ENCODE measurements at regions not wholly inside any gene's neighbourhood (a gene's known extent, or its start where the extent isn't known, plus 50 kb on each side); places are given as distances from the start of the nearest gene placed in this dataset.

- H3K36me3 Mint-ChIP-seq (ENCODE audit: low read depth): no peaks in the 10 kb centered on the region
- peaks cover 10% of the 10 kb centered on the region for H3K9me3 Mint-ChIP-seq
- no peak for TF ChIP-seq CTCF (IDR thresholded peaks at IDR 0.05)
- peaks cover 3% of the 10 kb centered on the region for H3K27me3 Mint-ChIP-seq
- DNase-seq: no peak
- H3K27ac Mint-ChIP-seq: no peak overlapping the region
- H3K4me3 Mint-ChIP-seq: no peak overlapping the region
- POLR2A ChIA-PET: no interaction called here
- H3K4me1 Mint-ChIP-seq (ENCODE audit: low read depth): no peaks in the 10 kb centered on the region
- intact Hi-C loops (cut with micrococcal nuclease): no loop called here
- no peak for ATAC-seq
- CTCF ChIA-PET: no interaction called here
Measured at GRCh38 chr12:115095073-115095748, 411.2 kb upstream of the TBX3 start.

DNA sequence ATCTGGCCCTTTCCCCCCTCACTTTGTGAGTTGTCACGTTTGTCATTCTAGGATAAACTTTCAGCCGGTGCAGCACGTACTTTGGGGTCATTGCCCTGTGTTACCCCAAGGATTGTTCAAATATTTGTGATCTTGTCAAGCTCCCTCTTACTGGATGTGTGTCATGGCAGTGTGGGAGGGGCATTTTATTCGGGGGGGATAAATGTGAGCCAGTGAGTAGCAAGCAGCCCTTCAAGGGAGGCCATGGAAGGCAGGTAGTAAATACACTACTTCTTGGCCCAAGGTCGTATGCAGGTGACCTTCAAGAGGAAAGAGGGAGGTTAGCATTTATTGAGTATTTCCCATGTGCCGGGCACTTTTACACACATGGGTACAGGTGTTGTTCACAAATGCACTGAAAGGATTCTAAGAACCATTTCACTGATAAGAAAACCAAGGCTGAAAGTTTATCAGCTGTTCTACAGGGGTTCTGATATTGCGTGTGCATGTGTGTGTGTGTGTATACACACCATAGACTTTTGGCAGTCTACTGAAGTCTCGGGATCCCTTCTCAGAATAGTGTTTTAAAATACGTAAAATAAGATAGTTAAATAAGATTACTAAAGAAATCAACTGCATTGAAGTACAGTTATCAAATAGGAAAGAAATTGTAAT, 410.3 kb upstream of the TBX3 start:
- no peaks in the 10 kb centered on the region for H3K4me1 Mint-ChIP-seq (ENCODE audit: low read depth)
- H3K4me3 Mint-ChIP-seq: no peak overlapping the region
- no peaks in the 10 kb centered on the region for H3K36me3 Mint-ChIP-seq (ENCODE audit: low read depth)
- DNase-seq (no peak), ATAC-seq (no peak)
- peaks cover 8% of the 10 kb centered on the region for H3K9me3 Mint-ChIP-seq
- intact Hi-C loops (cut with micrococcal nuclease): no loop called here
- H3K27me3 Mint-ChIP-seq: peaks cover 3% of the 10 kb centered on the region
- no peak for TF ChIP-seq CTCF (IDR thresholded peaks at IDR 0.05)
- CTCF ChIA-PET: no interaction called here
- POLR2A ChIA-PET: no interaction called here
- H3K27ac Mint-ChIP-seq: no peak overlapping the region

DNA sequence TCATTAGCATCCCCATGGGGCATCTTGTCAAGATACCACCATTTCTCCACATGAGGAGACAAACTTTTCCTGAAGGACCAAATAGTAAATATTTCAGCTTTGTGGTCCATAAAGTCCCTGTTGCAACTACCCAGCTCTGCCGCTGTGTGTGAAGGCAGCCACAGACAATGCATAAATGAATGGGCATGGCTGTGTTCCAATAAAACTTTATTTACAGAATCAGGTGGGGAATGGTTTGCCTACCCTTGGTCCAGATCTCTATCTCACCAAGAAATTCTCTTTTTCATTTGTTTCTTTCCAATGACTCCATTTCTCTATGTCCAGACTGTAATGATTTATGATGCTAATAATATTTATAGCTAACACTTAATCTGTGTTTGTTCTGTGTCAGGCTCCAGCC, 409.3 kb upstream of the TBX3 start:
- ChIA-PET POLR2A (no interaction called here), CTCF (no interaction called here)
- Mint-ChIP-seq H3K4me3 (no peak overlapping the region), H3K36me3 (ENCODE audit: low read depth) (no peaks in the 10 kb centered on the region), H3K27me3 (peaks cover 3% of the 10 kb centered on the region), H3K4me1 (ENCODE audit: low read depth) (no peaks in the 10 kb centered on the region), H3K27ac (no peak overlapping the region), H3K9me3 (peaks cover 8% of the 10 kb centered on the region)
- no peak for ATAC-seq
- no peak for TF ChIP-seq CTCF (IDR thresholded peaks at IDR 0.05)
- intact Hi-C loops (cut with micrococcal nuclease): no loop called here
- no peak for DNase-seq

- no peak overlapping the region for H3K4me3 Mint-ChIP-seq
- H3K36me3 Mint-ChIP-seq (ENCODE audit: low read depth): no peaks in the 10 kb centered on the region
- peaks cover 11% of the 10 kb centered on the region for H3K9me3 Mint-ChIP-seq
- no peak for DNase-seq
- H3K27ac Mint-ChIP-seq: no peak overlapping the region
- ChIA-PET CTCF (no interaction called here), POLR2A (no interaction called here)
- ATAC-seq: no peak
- H3K27me3 Mint-ChIP-seq: peaks cover 3% of the 10 kb centered on the region
- H3K4me1 Mint-ChIP-seq (ENCODE audit: low read depth): no peaks in the 10 kb centered on the region
- intact Hi-C loops (cut with micrococcal nuclease): no loop called here
- TF ChIP-seq CTCF (IDR thresholded peaks at IDR 0.05): no peak
Measured at GRCh38 chr12:115090783-115091182, 406.8 kb upstream of the TBX3 start.

DNA sequence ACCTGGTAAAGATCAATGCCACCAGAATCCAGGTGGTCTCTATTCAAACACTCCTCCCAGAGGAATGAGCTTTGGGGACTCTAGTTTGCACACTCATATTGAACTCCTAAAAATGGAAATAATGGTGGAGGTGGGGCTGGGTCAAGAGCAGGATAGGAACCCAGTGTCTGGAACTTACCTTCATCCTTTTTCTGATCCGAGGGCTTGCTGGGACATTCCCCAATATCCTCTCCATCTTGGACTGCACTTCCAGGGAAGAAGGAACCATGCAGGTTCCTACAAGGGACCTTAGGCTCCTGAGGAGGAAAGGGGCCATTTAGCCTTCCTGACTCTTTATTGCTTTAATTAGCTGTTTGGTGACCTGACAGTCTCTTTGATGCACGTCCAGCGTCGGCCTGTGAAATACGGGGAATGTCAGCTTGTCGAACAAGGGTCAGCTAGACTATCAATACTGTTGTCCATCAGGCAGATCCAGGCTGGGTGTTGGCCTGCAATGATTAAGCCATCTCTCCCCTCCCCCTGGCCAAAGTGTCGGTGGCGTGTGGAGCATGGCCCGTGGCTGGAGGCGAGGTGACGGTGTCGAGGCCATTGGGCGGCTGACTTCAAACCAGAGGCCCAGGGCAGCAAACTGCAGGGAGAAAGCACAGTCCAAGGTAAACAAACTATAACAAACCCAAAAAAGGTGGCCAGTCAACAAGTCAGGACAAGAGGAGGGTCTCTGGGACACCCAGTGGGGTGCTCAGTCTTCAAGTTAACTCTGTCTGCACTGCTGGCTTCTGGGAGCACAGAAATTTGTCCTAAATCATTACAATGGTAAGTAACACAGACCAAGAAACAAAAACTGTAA, 405.2 kb upstream of the TBX3 start:
- ChIA-PET POLR2A (no interaction called here), CTCF (no interaction called here)
- Mint-ChIP-seq H3K4me3 (no peak overlapping the region), H3K4me1 (ENCODE audit: low read depth) (no peaks in the 10 kb centered on the region), H3K27me3 (peaks cover 3% of the 10 kb centered on the region), H3K27ac (no peak overlapping the region), H3K9me3 (peaks cover 11% of the 10 kb centered on the region), H3K36me3 (ENCODE audit: low read depth) (no peaks in the 10 kb centered on the region)
- intact Hi-C loops (cut with micrococcal nuclease): no loop called here
- no peak for TF ChIP-seq CTCF (IDR thresholded peaks at IDR 0.05)
- no peak for ATAC-seq
- no peak for DNase-seq

All from activated CD8-positive, alpha-beta T cell treated with anti-CD3 and anti-CD28 coated beads for 36 hours (primary cell).